ENCODE measurements at regions not wholly inside any gene's neighbourhood (a gene's known extent, or its start where the extent isn't known, plus 50 kb on each side); places are given as distances from the start of the nearest gene placed in this dataset.

DNA sequence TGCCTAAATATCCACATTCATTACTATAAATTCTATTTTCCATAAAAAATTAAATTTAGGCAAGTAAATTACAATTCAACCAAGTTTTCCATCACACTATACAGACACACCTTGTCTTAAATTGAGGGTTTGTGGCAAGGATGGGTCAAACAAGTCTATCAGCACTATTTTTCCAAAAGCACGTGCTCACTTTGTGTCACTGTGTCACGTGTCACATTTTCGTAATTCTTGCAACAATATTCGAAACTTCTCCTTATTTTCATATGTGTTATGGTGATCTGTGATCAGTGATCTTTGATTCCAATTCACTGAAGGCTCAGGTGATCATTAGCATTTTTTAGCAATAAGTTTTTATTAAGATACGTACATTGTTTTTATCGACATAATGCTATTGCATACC, 323.3 kb upstream of the CNTN4 start:
- Histone ChIP-seq H3K36me3 (ENCODE audit: control insufficient read depth, insufficient read depth, low read length) (no peaks in the 10 kb centered on the region), H3K27me3 (ENCODE audit: control insufficient read depth, insufficient read depth, low read length, poor library complexity, severe bottlenecking) (no peaks in the 10 kb centered on the region), H3K9me3 (ENCODE audit: control insufficient read depth, low read length) (peaks cover 4% of the 10 kb centered on the region), H3K4me1 (ENCODE audit: control insufficient read depth, insufficient read depth, low read length) (no peaks in the 10 kb centered on the region), H3K4me3 (ENCODE audit: insufficient read depth, low read depth, low read length) (no peak overlapping the region), H3K27ac (ENCODE audit: insufficient read depth, low read depth, low read length, poor library complexity, severe bottlenecking) (no peak overlapping the region)
- WGBS, 2 experiments: 87 to 93% methylated on average over 4 of the region's 6 CpGs

DNA sequence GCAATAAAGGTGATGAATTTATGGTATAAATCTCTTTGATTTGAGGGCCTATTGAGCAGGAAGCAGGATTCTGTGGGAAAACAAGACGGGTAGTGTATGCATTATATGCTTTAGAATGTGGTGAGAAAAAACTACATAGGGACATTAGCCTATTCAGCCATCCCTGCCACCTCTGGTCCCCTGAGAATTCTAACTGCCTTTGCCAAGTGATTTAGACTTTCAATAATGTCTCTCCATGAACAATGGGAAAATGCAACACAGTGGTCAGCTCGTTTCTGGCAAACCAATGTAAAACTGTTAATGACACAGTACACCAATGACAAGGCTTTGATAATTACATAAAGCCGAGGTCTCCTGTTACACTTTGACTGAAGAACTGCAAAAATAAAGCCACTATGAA, 314.7 kb upstream of the CNTN4 start:
- H3K27ac ChIP-seq (ENCODE audit: insufficient read depth, low read depth, low read length, poor library complexity, severe bottlenecking): no peak overlapping the region
- H3K4me1 ChIP-seq (ENCODE audit: control insufficient read depth, insufficient read depth, low read length): no peaks in the 10 kb centered on the region
- H3K36me3 ChIP-seq (ENCODE audit: control insufficient read depth, insufficient read depth, low read length): no peaks in the 10 kb centered on the region
- no peak overlapping the region for H3K4me3 ChIP-seq (ENCODE audit: insufficient read depth, low read depth, low read length)
- no peaks in the 10 kb centered on the region for H3K27me3 ChIP-seq (ENCODE audit: control insufficient read depth, insufficient read depth, low read length, poor library complexity, severe bottlenecking)
- WGBS, 2 experiments: 82 to 84% methylated on average over 3 of the region's 3 CpGs
- no peaks in the 10 kb centered on the region for H3K9me3 ChIP-seq (ENCODE audit: control insufficient read depth, low read length)

DNA sequence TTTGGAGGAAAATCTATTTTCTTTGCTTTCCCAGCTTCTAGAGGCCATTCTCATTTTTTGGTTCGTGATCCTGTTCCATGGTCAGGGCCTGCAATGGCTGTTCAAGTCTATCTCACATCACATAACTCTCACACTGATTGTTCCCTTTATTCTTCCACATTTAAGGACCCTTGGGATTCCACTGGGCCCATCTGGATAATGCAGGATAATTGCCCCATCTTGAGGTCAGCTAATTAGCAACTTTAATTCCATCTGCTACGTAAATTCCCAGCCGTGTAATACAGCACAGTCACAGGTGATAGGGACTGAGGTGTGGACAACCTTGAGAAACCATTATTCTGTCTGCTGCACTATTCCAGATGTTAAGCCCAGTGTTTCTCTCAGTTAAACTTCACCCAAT, 311.6 kb upstream of the CNTN4 start:
- Histone ChIP-seq H3K4me3 (ENCODE audit: insufficient read depth, low read depth, low read length) (no peak overlapping the region), H3K27me3 (ENCODE audit: control insufficient read depth, insufficient read depth, low read length, poor library complexity, severe bottlenecking) (no peaks in the 10 kb centered on the region), H3K27ac (ENCODE audit: insufficient read depth, low read depth, low read length, poor library complexity, severe bottlenecking) (no peak overlapping the region), H3K9me3 (ENCODE audit: control insufficient read depth, low read length) (peaks cover 2% of the 10 kb centered on the region), H3K36me3 (ENCODE audit: control insufficient read depth, insufficient read depth, low read length) (no peaks in the 10 kb centered on the region), H3K4me1 (ENCODE audit: control insufficient read depth, insufficient read depth, low read length) (no peaks in the 10 kb centered on the region)
- WGBS, 2 experiments: 84 to 86% methylated on average over 3 of the region's 3 CpGs

DNA sequence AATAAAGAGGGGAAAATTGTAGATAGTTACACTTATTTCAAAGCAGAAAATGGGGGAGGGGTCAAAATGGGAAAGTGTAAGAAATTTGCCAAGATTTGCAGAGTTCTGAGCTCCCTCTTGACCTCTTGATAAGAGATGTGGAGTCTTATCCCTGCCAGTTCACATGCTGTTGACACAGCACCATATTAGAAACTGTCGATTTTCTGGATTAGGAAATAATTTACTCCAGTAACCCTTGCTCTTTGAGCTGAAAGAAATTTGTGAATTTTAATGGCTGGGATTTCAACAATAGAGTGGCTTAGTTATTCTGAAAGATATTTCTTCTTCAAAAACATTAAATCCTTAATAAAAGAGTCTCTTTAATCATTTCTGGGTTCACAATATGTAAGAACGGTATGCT, 306.2 kb upstream of the CNTN4 start:
- 84 to 94% methylated on average over 2 of the region's 2 CpGs for WGBS, 2 experiments
- Histone ChIP-seq H3K9me3 (ENCODE audit: control insufficient read depth, low read length) (peaks cover 2% of the 10 kb centered on the region), H3K27ac (ENCODE audit: insufficient read depth, low read depth, low read length, poor library complexity, severe bottlenecking) (no peak overlapping the region), H3K4me1 (ENCODE audit: control insufficient read depth, insufficient read depth, low read length) (no peaks in the 10 kb centered on the region), H3K36me3 (ENCODE audit: control insufficient read depth, insufficient read depth, low read length) (no peaks in the 10 kb centered on the region), H3K4me3 (ENCODE audit: insufficient read depth, low read depth, low read length) (no peak overlapping the region), H3K27me3 (ENCODE audit: control insufficient read depth, insufficient read depth, low read length, poor library complexity, severe bottlenecking) (no peaks in the 10 kb centered on the region)

DNA sequence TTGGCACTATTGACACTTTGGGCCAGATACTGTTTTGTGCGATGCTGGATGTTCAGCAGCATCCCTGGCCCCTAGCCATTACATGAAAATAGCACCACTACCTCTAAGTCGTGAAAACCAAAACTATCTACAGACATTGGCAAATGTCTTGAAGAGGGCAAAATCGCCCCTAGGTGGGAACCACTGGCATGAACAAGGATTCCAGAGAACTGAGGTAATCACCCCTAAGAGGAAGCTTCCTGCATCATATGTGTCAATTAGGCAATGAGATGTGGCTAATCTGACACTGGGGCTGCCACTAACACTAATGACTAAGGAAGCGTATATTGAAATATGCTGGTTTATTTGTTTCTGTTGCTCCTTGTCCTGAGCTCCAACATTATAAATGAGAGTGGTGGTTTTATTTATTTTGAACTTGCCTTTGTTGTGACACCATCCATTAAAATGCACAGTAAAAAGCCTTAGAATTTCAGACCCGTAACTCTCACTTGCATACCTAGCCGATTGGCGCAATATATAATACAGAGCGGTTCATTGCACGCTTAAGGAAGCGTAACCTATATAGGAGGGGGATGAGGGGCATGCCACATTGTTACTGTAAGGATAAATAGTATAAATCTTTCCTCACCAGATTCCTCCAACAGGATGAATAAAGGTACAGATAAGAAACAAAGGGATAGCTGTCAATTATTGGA, 299.8 kb upstream of the CNTN4 start:
- WGBS, 2 experiments: 90 to 94% methylated on average over 7 to 10 of the region's 10 CpGs
- Histone ChIP-seq H3K9me3 (ENCODE audit: control insufficient read depth, low read length) (no peaks in the 10 kb centered on the region), H3K4me1 (ENCODE audit: control insufficient read depth, insufficient read depth, low read length) (no peaks in the 10 kb centered on the region), H3K27me3 (ENCODE audit: control insufficient read depth, insufficient read depth, low read length, poor library complexity, severe bottlenecking) (no peaks in the 10 kb centered on the region), H3K36me3 (ENCODE audit: control insufficient read depth, insufficient read depth, low read length) (no peaks in the 10 kb centered on the region), H3K4me3 (ENCODE audit: insufficient read depth, low read depth, low read length) (no peak overlapping the region), H3K27ac (ENCODE audit: insufficient read depth, low read depth, low read length, poor library complexity, severe bottlenecking) (no peak overlapping the region)

DNA sequence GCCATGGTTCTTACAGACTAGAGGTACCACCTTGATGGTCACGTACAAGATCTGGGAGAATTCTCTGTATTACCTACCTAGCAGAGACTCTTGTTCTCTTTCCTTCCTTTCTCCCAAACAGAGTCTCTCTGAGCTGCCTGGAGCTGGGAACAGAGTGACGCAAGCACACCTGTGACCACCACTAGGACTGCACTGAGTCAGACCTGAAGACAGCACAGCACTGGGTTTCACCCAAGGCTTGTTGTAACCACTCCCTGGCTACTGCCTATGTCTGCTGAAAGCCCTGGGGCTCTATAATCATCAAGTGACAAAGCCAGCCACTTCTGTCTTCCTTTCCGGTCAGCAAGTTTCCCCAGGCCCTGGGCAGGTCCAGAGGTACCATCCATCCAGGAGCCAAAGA, 293.3 kb upstream of the CNTN4 start:
- no peaks in the 10 kb centered on the region for H3K4me1 ChIP-seq (ENCODE audit: control insufficient read depth, insufficient read depth, low read length)
- H3K27ac ChIP-seq (ENCODE audit: insufficient read depth, low read depth, low read length, poor library complexity, severe bottlenecking): no peak overlapping the region
- H3K36me3 ChIP-seq (ENCODE audit: control insufficient read depth, insufficient read depth, low read length): no peaks in the 10 kb centered on the region
- peaks cover 3% of the 10 kb centered on the region for H3K9me3 ChIP-seq (ENCODE audit: control insufficient read depth, low read length)
- WGBS, 2 experiments: 87 to 92% methylated on average over 3 of the region's 3 CpGs
- no peaks in the 10 kb centered on the region for H3K27me3 ChIP-seq (ENCODE audit: control insufficient read depth, insufficient read depth, low read length, poor library complexity, severe bottlenecking)
- no peak overlapping the region for H3K4me3 ChIP-seq (ENCODE audit: insufficient read depth, low read depth, low read length)

DNA sequence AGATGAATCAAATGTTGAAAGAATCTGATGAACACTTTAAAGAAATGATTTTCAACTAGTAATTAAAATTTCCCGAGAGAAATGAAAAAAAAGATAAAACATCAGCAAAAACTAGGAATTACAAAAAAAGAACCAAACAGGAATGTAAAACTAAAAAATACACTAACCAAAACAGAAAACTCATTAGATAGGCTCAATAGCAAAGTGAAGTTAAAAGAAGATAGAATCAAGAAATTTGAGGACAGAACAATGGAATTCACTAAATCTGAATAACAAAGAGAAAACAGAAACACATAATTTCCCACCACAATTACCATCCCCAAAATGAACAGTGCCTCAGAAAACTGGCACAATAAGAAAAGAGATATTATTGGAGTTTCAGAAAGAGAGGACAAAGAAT, 290.1 kb upstream of the CNTN4 start:
- H3K9me3 ChIP-seq (ENCODE audit: control insufficient read depth, low read length): peaks cover 3% of the 10 kb centered on the region
- no peaks in the 10 kb centered on the region for H3K27me3 ChIP-seq (ENCODE audit: control insufficient read depth, insufficient read depth, low read length, poor library complexity, severe bottlenecking)
- H3K4me3 ChIP-seq (ENCODE audit: insufficient read depth, low read depth, low read length): no peak overlapping the region
- no peak overlapping the region for H3K27ac ChIP-seq (ENCODE audit: insufficient read depth, low read depth, low read length, poor library complexity, severe bottlenecking)
- no peaks in the 10 kb centered on the region for H3K4me1 ChIP-seq (ENCODE audit: control insufficient read depth, insufficient read depth, low read length)
- WGBS, 2 experiments: 88% methylated on average over 1 of the region's 1 CpG; no CpG with 5 or more reads in 1 of the 2 experiments
- no peaks in the 10 kb centered on the region for H3K36me3 ChIP-seq (ENCODE audit: control insufficient read depth, insufficient read depth, low read length)

DNA sequence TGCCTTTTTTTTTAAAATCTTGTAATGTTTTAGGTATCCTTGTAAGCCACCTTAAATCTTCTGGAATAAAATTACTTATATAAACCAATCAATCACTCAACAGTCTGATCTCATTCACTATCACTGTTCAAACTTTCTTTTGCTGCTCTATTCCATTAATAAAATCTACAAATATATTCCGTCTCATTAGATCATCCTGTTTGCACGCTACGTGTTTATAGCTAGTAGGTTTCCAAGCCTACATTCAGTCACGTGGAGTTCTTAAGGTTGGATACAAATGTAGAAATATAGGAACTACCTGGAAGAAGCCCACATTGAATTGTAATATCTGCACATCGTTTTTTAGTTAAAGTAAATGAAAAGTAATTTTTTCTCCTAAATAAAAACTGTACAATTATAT, 274.8 kb upstream of the CNTN4 start:
- Histone ChIP-seq H3K36me3 (ENCODE audit: control insufficient read depth, insufficient read depth, low read length) (no peaks in the 10 kb centered on the region), H3K9me3 (ENCODE audit: control insufficient read depth, low read length) (peaks cover 2% of the 10 kb centered on the region), H3K4me1 (ENCODE audit: control insufficient read depth, insufficient read depth, low read length) (no peaks in the 10 kb centered on the region), H3K27ac (ENCODE audit: insufficient read depth, low read depth, low read length, poor library complexity, severe bottlenecking) (no peak overlapping the region), H3K27me3 (ENCODE audit: control insufficient read depth, insufficient read depth, low read length, poor library complexity, severe bottlenecking) (no peaks in the 10 kb centered on the region), H3K4me3 (ENCODE audit: insufficient read depth, low read depth, low read length) (no peak overlapping the region)
- WGBS, 2 experiments: 85 to 91% methylated on average over 4 of the region's 5 CpGs

DNA sequence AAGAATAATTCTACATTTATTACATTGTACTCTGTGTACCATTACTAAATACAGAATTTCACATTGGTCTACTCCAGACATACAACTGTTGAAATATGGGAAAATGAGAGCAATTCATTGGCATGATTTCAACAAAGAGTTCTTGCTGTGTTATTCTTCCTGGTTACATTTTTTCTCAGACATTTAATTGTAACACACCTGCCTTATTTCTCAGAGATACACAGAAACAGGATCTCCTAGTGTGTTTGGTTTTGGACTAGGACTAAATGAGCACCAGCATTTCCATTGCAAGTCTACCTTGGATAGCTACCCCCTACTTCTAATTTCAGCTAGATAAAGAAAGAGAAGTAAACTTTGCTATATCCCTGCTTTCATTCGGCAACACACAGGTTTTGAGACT, 274.3 kb upstream of the CNTN4 start:
- Histone ChIP-seq H3K27me3 (ENCODE audit: control insufficient read depth, insufficient read depth, low read length, poor library complexity, severe bottlenecking) (no peaks in the 10 kb centered on the region), H3K9me3 (ENCODE audit: control insufficient read depth, low read length) (peaks cover 2% of the 10 kb centered on the region), H3K36me3 (ENCODE audit: control insufficient read depth, insufficient read depth, low read length) (no peaks in the 10 kb centered on the region), H3K4me1 (ENCODE audit: control insufficient read depth, insufficient read depth, low read length) (no peaks in the 10 kb centered on the region), H3K4me3 (ENCODE audit: insufficient read depth, low read depth, low read length) (no peak overlapping the region), H3K27ac (ENCODE audit: insufficient read depth, low read depth, low read length, poor library complexity, severe bottlenecking) (no peak overlapping the region)
- WGBS, 2 experiments: 73 to 83% methylated on average over 1 of the region's 1 CpG

DNA sequence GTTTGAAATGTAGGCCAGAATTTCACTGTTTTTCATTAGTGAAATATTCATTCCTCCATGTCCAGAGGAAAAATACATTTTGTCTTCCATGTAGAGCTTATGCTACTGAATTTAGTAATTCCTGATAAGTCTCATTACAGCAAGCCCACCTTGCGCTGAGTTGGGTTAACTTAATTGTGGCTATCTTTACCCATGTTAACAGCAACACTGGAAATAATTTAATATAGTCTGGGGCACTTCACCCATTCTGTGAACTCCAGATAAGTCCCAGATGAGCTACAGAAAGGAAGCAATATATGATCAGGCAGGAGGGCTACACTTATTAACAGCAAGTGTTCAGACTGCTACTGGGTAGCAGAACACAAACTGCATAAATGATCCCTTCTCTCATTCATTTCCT, 270.1 kb upstream of the CNTN4 start:
- Histone ChIP-seq H3K4me1 (ENCODE audit: control insufficient read depth, insufficient read depth, low read length) (no peaks in the 10 kb centered on the region), H3K9me3 (ENCODE audit: control insufficient read depth, low read length) (no peaks in the 10 kb centered on the region), H3K27me3 (ENCODE audit: control insufficient read depth, insufficient read depth, low read length, poor library complexity, severe bottlenecking) (no peaks in the 10 kb centered on the region), H3K4me3 (ENCODE audit: insufficient read depth, low read depth, low read length) (no peak overlapping the region), H3K36me3 (ENCODE audit: control insufficient read depth, insufficient read depth, low read length) (no peaks in the 10 kb centered on the region), H3K27ac (ENCODE audit: insufficient read depth, low read depth, low read length, poor library complexity, severe bottlenecking) (no peak overlapping the region)
- 100% methylated on average over 1 of the region's 1 CpG for WGBS, 2 experiments

DNA sequence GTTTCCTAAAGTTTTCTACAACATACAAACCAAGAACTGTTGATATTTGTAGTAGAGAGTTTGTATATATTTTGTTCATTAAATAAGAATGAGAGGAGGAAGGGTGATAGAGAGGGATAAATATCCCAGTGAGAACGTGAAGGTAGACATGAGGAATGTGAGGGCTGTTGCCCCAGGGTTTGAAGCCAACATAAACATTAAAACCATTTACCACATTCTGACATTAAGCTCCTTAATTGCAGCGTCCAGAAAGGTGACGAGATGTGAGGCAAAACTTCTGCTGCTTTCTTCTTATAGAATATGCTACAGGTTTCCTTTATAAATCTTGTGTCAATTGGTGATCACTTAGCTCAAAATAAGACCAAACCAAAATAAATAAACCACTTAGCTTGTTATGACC, 267.8 kb upstream of the CNTN4 start:
- no peaks in the 10 kb centered on the region for H3K9me3 ChIP-seq (ENCODE audit: control insufficient read depth, low read length)
- H3K4me3 ChIP-seq (ENCODE audit: insufficient read depth, low read depth, low read length): no peak overlapping the region
- H3K36me3 ChIP-seq (ENCODE audit: control insufficient read depth, insufficient read depth, low read length): no peaks in the 10 kb centered on the region
- no peak overlapping the region for H3K27ac ChIP-seq (ENCODE audit: insufficient read depth, low read depth, low read length, poor library complexity, severe bottlenecking)
- WGBS, 2 experiments: 88 to 100% methylated on average over 2 to 3 of the region's 3 CpGs
- H3K4me1 ChIP-seq (ENCODE audit: control insufficient read depth, insufficient read depth, low read length): no peaks in the 10 kb centered on the region
- H3K27me3 ChIP-seq (ENCODE audit: control insufficient read depth, insufficient read depth, low read length, poor library complexity, severe bottlenecking): no peaks in the 10 kb centered on the region

Data from ectodermal cell (in vitro differentiated cells).